ENCODE measurements at regions not wholly inside any gene's neighbourhood (a gene's known extent, or its start where the extent isn't known, plus 50 kb on each side); places are given as distances from the start of the nearest gene placed in this dataset.

DNA sequence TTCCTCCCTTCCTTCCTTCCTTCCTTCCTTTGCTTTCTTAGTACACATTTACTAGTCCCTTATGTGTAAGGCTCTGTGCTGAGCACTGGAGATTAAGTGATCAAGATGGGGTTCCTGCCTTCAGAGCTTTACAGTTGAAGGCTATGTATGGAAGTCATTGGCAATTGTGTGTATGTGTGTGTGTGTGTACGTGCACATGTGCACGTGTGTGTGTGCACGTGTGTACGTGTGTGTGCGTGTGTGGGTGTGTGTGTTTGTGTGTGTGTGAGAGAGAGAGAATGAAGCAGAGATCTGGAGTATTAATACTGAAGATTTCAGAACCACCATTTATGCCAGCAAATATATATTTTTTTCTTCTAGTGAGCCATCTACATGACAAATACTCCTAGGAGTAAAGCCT, 184.9 kb upstream of the NFIB start:
- no peaks in the 10 kb centered on the region for H3K4me1 ChIP-seq (ENCODE audit: control insufficient read depth, insufficient read depth, low read length, unreplicated experiment)
- H3K79me2 ChIP-seq (ENCODE audit: control insufficient read depth, insufficient read depth, low read length, unreplicated experiment): no peaks in the 10 kb centered on the region
- peaks cover 81% of the 10 kb centered on the region for H3K27me3 ChIP-seq (ENCODE audit: insufficient read depth, low read length)
- H3K4me3 ChIP-seq (ENCODE audit: low read depth, low read length): no peak overlapping the region
- no peaks in the 10 kb centered on the region for H3K36me3 ChIP-seq (ENCODE audit: insufficient read depth, low read length)
- H2AFZ ChIP-seq (ENCODE audit: low read length, unreplicated experiment): no peak overlapping the region
- no peak overlapping the region for H3K27ac ChIP-seq (ENCODE audit: low read depth, low read length)

GRCh38 chr9:14497476-14497875, 183.5 kb upstream of the NFIB start:
- no peak overlapping the region for H3K4me3 ChIP-seq (ENCODE audit: low read depth, low read length)
- H3K4me1 ChIP-seq (ENCODE audit: control insufficient read depth, insufficient read depth, low read length, unreplicated experiment): no peaks in the 10 kb centered on the region
- H3K27me3 ChIP-seq (ENCODE audit: insufficient read depth, low read length): peaks cover 81% of the 10 kb centered on the region
- no peaks in the 10 kb centered on the region for H3K36me3 ChIP-seq (ENCODE audit: insufficient read depth, low read length)
- no peaks in the 10 kb centered on the region for H3K79me2 ChIP-seq (ENCODE audit: control insufficient read depth, insufficient read depth, low read length, unreplicated experiment)
- H3K27ac ChIP-seq (ENCODE audit: low read depth, low read length): no peak overlapping the region
- no peak overlapping the region for H2AFZ ChIP-seq (ENCODE audit: low read length, unreplicated experiment)

DNA sequence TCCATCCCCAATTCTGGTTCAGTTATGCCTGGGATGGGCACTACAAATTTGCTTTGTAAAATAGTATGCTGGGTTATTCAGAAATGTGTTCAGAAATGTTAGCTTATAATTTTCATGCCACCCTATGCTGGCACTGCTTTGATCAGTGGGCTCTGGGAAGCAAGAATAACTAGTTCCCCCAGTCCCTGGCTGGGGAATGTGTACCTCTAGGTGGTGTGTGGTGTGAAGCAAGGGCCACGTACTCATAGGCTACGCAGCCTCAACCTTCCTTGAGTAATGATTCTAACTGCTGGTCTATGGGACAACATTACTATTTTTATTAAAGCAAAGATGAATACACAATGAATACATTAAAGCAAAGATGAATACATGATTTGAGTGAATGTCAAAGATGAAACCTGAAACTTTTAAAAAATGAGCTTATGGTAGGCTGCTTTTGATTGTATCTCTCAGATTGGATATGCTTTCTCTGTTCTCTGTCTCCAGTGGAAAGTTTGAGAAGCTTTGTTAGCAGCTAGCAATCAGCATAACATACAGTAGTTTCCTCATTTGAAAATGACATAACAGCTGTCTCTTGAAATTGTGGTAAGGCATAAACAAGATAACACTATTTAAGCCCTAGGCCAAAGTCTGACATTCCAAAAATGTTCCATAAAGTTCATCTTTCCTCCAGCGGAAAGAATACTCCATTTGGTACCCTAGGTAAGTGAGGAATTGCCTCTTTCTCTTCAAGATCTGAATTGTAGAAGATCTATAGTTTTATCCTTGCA, 174.7 kb upstream of the NFIB start:
- no peak overlapping the region for H2AFZ ChIP-seq (ENCODE audit: low read length, unreplicated experiment)
- no peak overlapping the region for H3K4me3 ChIP-seq (ENCODE audit: low read depth, low read length)
- H3K36me3 ChIP-seq (ENCODE audit: insufficient read depth, low read length): no peaks in the 10 kb centered on the region
- H3K27me3 ChIP-seq (ENCODE audit: insufficient read depth, low read length): peaks cover 5% of the 10 kb centered on the region; the same call in 1 of the 2 replicates
- H3K27ac ChIP-seq (ENCODE audit: low read depth, low read length): no peak overlapping the region
- H3K4me1 ChIP-seq (ENCODE audit: control insufficient read depth, insufficient read depth, low read length, unreplicated experiment): no peaks in the 10 kb centered on the region
- no peaks in the 10 kb centered on the region for H3K79me2 ChIP-seq (ENCODE audit: control insufficient read depth, insufficient read depth, low read length, unreplicated experiment)

DNA sequence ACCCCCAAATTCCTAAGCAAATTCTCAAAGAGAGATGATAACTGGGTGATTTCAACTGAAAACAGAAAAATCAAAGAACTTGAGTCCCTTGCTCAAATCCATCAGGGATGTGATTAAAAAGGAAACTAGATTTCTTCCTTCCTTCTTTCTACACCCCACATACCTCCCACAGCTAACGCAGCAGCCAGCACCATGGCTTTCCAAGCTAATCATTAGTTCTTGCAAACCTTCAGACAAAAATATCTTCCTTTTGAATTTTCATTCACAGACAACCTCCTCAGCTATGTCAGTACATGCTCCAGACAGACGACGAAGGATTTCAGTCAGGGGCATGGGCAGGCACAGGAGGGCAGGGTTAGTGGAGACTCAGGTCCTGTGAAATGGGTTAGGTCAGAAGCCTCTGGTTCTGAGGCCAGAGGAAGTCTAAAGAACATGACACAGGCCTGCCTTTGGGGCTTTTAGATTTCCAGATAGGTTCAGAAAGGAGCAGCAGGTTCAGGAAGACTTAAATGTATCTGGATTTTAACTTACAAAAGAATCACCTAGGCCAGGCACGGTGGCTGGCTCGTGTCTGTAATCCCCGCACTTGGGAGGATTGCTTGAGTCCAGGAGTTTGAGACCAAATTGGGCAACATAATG, 173.7 kb upstream of the NFIB start:
- Histone ChIP-seq H3K27ac (ENCODE audit: low read depth, low read length) (no peak overlapping the region), H2AFZ (ENCODE audit: low read length, unreplicated experiment) (no peak overlapping the region), H3K4me1 (ENCODE audit: control insufficient read depth, insufficient read depth, low read length, unreplicated experiment) (no peaks in the 10 kb centered on the region)

DNA sequence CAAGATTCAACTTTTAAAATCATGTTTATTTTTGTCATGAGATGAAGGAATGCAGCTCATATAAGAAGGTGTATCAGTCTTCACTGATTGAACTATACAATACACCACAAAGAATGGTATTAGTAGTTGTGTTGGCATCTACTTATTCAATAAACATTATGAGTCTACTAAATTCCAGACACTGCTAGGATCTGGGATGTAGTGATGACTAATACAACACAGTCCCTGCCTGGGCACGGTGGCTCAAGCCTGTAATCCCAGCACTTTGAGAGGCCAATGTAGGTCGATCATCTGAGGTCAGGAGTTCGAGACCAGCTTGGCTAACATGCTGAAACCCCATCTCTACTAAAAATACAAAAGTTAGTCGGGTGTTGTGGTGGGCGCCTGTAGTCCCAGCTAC, 171.4 kb upstream of the NFIB start:
- H3K4me3 ChIP-seq (ENCODE audit: low read depth, low read length): no peak overlapping the region
- no peak overlapping the region for H3K27ac ChIP-seq (ENCODE audit: low read depth, low read length)
- H3K27me3 ChIP-seq (ENCODE audit: insufficient read depth, low read length): peaks cover 17% of the 10 kb centered on the region; the same call in 1 of the 2 replicates
- H3K4me1 ChIP-seq (ENCODE audit: control insufficient read depth, insufficient read depth, low read length, unreplicated experiment): no peaks in the 10 kb centered on the region
- no peak overlapping the region for H2AFZ ChIP-seq (ENCODE audit: low read length, unreplicated experiment)
- no peaks in the 10 kb centered on the region for H3K79me2 ChIP-seq (ENCODE audit: control insufficient read depth, insufficient read depth, low read length, unreplicated experiment)
- H3K36me3 ChIP-seq (ENCODE audit: insufficient read depth, low read length): no peaks in the 10 kb centered on the region

More for the DNA sequence above, 173.7 kb upstream of the NFIB start:
- Histone ChIP-seq H3K36me3 (ENCODE audit: insufficient read depth, low read length) (no peaks in the 10 kb centered on the region), H3K79me2 (ENCODE audit: control insufficient read depth, insufficient read depth, low read length, unreplicated experiment) (no peaks in the 10 kb centered on the region), H3K4me3 (ENCODE audit: low read depth, low read length) (no peak overlapping the region), H3K27me3 (ENCODE audit: insufficient read depth, low read length) (peaks cover 13% of the 10 kb centered on the region; the same call in 1 of the 2 replicates)

DNA sequence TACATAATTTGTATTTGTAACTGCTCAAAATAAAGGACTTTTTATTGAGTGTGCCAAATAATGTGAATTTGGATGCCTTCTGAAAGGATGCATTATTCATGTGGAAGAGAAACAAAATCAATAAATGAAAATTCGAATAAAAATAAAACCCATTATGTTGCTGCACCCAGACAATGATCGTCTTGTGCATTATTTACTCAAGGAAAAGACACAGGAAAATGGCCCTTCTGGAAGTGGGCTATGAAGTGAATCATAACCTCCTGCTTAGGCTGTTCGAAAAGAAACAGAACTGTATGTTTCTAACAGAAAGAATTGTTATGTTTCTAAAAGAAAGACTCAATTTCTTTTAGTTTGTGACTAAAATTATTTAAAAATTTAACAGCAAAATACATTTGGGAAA, 168.9 kb upstream of the NFIB start:
- Histone ChIP-seq H3K79me2 (ENCODE audit: control insufficient read depth, insufficient read depth, low read length, unreplicated experiment) (no peaks in the 10 kb centered on the region), H3K27ac (ENCODE audit: low read depth, low read length) (no peak overlapping the region), H3K4me1 (ENCODE audit: control insufficient read depth, insufficient read depth, low read length, unreplicated experiment) (no peaks in the 10 kb centered on the region), H3K36me3 (ENCODE audit: insufficient read depth, low read length) (no peaks in the 10 kb centered on the region), H2AFZ (ENCODE audit: low read length, unreplicated experiment) (no peak overlapping the region), H3K4me3 (ENCODE audit: low read depth, low read length) (no peak overlapping the region), H3K27me3 (ENCODE audit: insufficient read depth, low read length) (peaks cover 29% of the 10 kb centered on the region)

GRCh38 chr9:14480526-14480925, 166.6 kb upstream of the NFIB start:
- no peaks in the 10 kb centered on the region for H3K4me1 ChIP-seq (ENCODE audit: control insufficient read depth, insufficient read depth, low read length, unreplicated experiment)
- H3K79me2 ChIP-seq (ENCODE audit: control insufficient read depth, insufficient read depth, low read length, unreplicated experiment): no peaks in the 10 kb centered on the region
- no peaks in the 10 kb centered on the region for H3K36me3 ChIP-seq (ENCODE audit: insufficient read depth, low read length)
- no peak overlapping the region for H2AFZ ChIP-seq (ENCODE audit: low read length, unreplicated experiment)
- no peak overlapping the region for H3K27ac ChIP-seq (ENCODE audit: low read depth, low read length)
- no peak overlapping the region for H3K4me3 ChIP-seq (ENCODE audit: low read depth, low read length)
- H3K27me3 ChIP-seq (ENCODE audit: insufficient read depth, low read length): peaks cover 50% of the 10 kb centered on the region

DNA sequence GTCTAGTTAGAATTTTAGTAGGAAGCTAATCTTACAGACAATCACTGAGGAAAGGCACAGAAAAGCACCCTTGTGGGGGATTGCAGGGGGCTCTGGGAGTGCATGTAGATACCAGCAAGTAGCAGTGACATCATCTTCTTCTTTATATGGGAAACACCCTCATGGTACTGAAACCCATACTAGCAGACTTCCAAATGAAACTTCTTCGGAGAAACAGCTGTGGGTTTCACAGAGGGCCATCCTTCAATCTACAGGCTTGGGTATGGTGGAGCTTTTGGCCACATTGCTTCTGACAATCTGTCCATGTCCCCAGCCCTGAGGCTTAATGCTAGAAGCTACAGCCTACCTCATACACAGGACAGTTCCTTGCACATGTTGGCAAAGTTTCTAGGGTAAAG, 165.2 kb upstream of the NFIB start:
- Histone ChIP-seq H3K4me1 (ENCODE audit: control insufficient read depth, insufficient read depth, low read length, unreplicated experiment) (no peaks in the 10 kb centered on the region), H3K79me2 (ENCODE audit: control insufficient read depth, insufficient read depth, low read length, unreplicated experiment) (no peaks in the 10 kb centered on the region), H2AFZ (ENCODE audit: low read length, unreplicated experiment) (no peak overlapping the region), H3K27me3 (ENCODE audit: insufficient read depth, low read length) (peaks cover 63% of the 10 kb centered on the region), H3K27ac (ENCODE audit: low read depth, low read length) (no peak overlapping the region), H3K4me3 (ENCODE audit: low read depth, low read length) (no peak overlapping the region), H3K36me3 (ENCODE audit: insufficient read depth, low read length) (no peaks in the 10 kb centered on the region)

- peaks cover 68% of the 10 kb centered on the region for H3K27me3 ChIP-seq (ENCODE audit: insufficient read depth, low read length)
- H3K4me1 ChIP-seq (ENCODE audit: control insufficient read depth, insufficient read depth, low read length, unreplicated experiment): no peaks in the 10 kb centered on the region
- H2AFZ ChIP-seq (ENCODE audit: low read length, unreplicated experiment): no peak overlapping the region
- H3K4me3 ChIP-seq (ENCODE audit: low read depth, low read length): no peak overlapping the region
- no peak overlapping the region for H3K27ac ChIP-seq (ENCODE audit: low read depth, low read length)
- H3K36me3 ChIP-seq (ENCODE audit: insufficient read depth, low read length): no peaks in the 10 kb centered on the region
- no peaks in the 10 kb centered on the region for H3K79me2 ChIP-seq (ENCODE audit: control insufficient read depth, insufficient read depth, low read length, unreplicated experiment)
Observed at GRCh38 chr9:14478175-14479162, 164.5 kb upstream of the NFIB start.

GRCh38 chr9:14471041-14471440, 157.1 kb upstream of the NFIB start:
- Histone ChIP-seq H3K27ac (ENCODE audit: low read depth, low read length) (no peak overlapping the region), H2AFZ (ENCODE audit: low read length, unreplicated experiment) (no peak overlapping the region), H3K36me3 (ENCODE audit: insufficient read depth, low read length) (no peaks in the 10 kb centered on the region), H3K4me3 (ENCODE audit: low read depth, low read length) (no peak overlapping the region), H3K79me2 (ENCODE audit: control insufficient read depth, insufficient read depth, low read length, unreplicated experiment) (no peaks in the 10 kb centered on the region), H3K27me3 (ENCODE audit: insufficient read depth, low read length) (peaks cover 89% of the 10 kb centered on the region), H3K4me1 (ENCODE audit: control insufficient read depth, insufficient read depth, low read length, unreplicated experiment) (no peaks in the 10 kb centered on the region)
